HG03039 (cell line): ENCODE measurements at regions not wholly inside any gene's neighbourhood (a gene's known extent, or its start where the extent isn't known, plus 50 kb on each side); places are given as distances from the start of the nearest gene placed in this dataset.

Experiments used
- ATAC-seq: cut with Tn5 transposase; IDR thresholded peaks from one replicate; pipeline ENCODE4 v1.9.1; 2021; ENCODE audit warnings: mild to moderate bottlenecking, moderate library complexity; ENCODE audit not compliant: unreplicated experiment

GRCh38 chr18:10266334-10266590 lies 188.2 kb upstream of the APCDD1 start:
- ATAC-seq = no peak

GRCh38 chr18:10269261-10269660 lies 185.2 kb upstream of the APCDD1 start:
- no peak for ATAC-seq

- no peak for ATAC-seq
Measured at GRCh38 chr18:10270151-10270571, 184.3 kb upstream of the APCDD1 start.

GRCh38 chr18:10271481-10271880 lies 183.0 kb upstream of the APCDD1 start:
- ATAC-seq = no peak

GRCh38 chr18:10274301-10274700 lies 180.1 kb upstream of the APCDD1 start:
- ATAC-seq = no peak

- no peak for ATAC-seq
Measured at GRCh38 chr18:10275486-10275885, 178.9 kb upstream of the APCDD1 start.

- no peak for ATAC-seq
Measured at GRCh38 chr18:10278265-10278664, 176.2 kb upstream of the APCDD1 start.

GRCh38 chr18:10279471-10279870 lies 175.0 kb upstream of the APCDD1 start:
- ATAC-seq = no peak

- ATAC-seq = no peak
Measured at GRCh38 chr18:10279905-10280644, 174.4 kb upstream of the APCDD1 start.

GRCh38 chr18:10284540-10285282 lies 169.7 kb upstream of the APCDD1 start:
- no peak for ATAC-seq

GRCh38 chr18:10285283-10285640 lies 169.2 kb upstream of the APCDD1 start:
- ATAC-seq = no peak

- ATAC-seq = no peak
Measured at GRCh38 chr18:10286580-10287150, 167.8 kb upstream of the APCDD1 start.

- ATAC-seq = no peak
Measured at GRCh38 chr18:10289251-10289650, 165.2 kb upstream of the APCDD1 start.

GRCh38 chr18:10289951-10290637 lies 164.3 kb upstream of the APCDD1 start:
- no peak for ATAC-seq

GRCh38 chr18:10290638-10291235 lies 163.7 kb upstream of the APCDD1 start:
- ATAC-seq = no peak

- ATAC-seq = no peak
Measured at GRCh38 chr18:10291568-10291981, 162.9 kb upstream of the APCDD1 start.

- no peak for ATAC-seq
Measured at GRCh38 chr18:10293966-10294365, 160.5 kb upstream of the APCDD1 start.

GRCh38 chr18:10295751-10296150 lies 158.7 kb upstream of the APCDD1 start:
- no peak for ATAC-seq

- no peak for ATAC-seq
Measured at GRCh38 chr18:10296491-10296890, 157.9 kb upstream of the APCDD1 start.

- ATAC-seq = no peak
Measured at GRCh38 chr18:10297086-10297485, 157.3 kb upstream of the APCDD1 start.

GRCh38 chr18:10298346-10298745 lies 156.1 kb upstream of the APCDD1 start:
- ATAC-seq = no peak
